Muscle of leg (tissue), 3 donors: ENCODE measurements at regions not wholly inside any gene's neighbourhood (a gene's known extent, or its start where the extent isn't known, plus 50 kb on each side); places are given as distances from the start of the nearest gene placed in this dataset.

Source experiments
- DNase-seq: peaks from one replicate; pipeline ENCODE4 v3.0.0; 2013
- H3K27ac ChIP-seq: one replicate; pipeline ENCODE4 v1.5.1; 2013; ENCODE audit warnings: mild to moderate bottlenecking, low read length, control low read depth
- H3K27me3 ChIP-seq: one replicate; pipeline ENCODE4 v1.6.1; 2013; ENCODE audit warnings: low read length; ENCODE audit not compliant: control insufficient read depth, insufficient read depth
- H3K36me3 ChIP-seq: one replicate; pipeline ENCODE4 v1.6.1; 2013; ENCODE audit warnings: low read length; ENCODE audit not compliant: control insufficient read depth, insufficient read depth
- H3K4me1 ChIP-seq: one replicate; pipeline ENCODE4 v1.6.1; 2013; ENCODE audit warnings: low read length; ENCODE audit not compliant: control insufficient read depth, insufficient read depth
- H3K4me3 ChIP-seq: one replicate; pipeline ENCODE4 v1.5.1; 2013; ENCODE audit warnings: low read length, control low read depth
- H3K9me3 ChIP-seq: replicated peaks from 2 replicates; pipeline ENCODE4 v1.6.1; 2013; ENCODE audit warnings: low read depth, low read length; ENCODE audit not compliant: control insufficient read depth
- WGBS: methylation state at CpG from one replicate; pipeline ENCODE4 v1.1.5; 2013; ENCODE audit warnings: missing lambda C conversion rate; ENCODE audit not compliant: insufficient coverage; 5-methylcytosine and 5-hydroxymethylcytosine counted together

DNA sequence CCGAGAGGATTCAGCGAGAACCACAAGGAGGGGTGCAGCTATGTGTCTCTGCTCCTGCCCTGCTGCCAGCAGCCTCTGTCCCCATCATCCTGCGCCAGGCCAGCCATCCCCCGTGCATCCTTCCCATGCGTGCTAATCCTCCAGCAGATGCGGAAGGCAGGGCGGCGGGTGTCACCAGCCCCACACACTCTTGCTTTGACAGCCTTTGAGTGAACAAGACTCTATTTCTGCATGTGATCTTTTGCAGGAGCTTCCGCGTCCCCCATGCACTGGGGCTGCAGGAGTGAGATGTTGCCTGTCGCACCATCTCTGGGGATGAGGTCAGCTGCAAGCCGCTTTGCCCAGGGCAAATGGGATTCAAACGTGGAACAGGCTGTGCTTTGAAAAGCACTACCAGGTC lies 58.0 kb upstream of the OLFM1 start:
- 81% methylated on average over 12 of the region's 13 CpGs for WGBS
- Histone ChIP-seq H3K27ac (no peak overlapping the region), H3K27me3 (peaks cover 10% of the 10 kb centered on the region), H3K36me3 (no peaks in the 10 kb centered on the region), H3K9me3 (no peaks in the 10 kb centered on the region), H3K4me1 (no peaks in the 10 kb centered on the region), H3K4me3 (no peak overlapping the region)
- DNase-seq: no peak

DNA sequence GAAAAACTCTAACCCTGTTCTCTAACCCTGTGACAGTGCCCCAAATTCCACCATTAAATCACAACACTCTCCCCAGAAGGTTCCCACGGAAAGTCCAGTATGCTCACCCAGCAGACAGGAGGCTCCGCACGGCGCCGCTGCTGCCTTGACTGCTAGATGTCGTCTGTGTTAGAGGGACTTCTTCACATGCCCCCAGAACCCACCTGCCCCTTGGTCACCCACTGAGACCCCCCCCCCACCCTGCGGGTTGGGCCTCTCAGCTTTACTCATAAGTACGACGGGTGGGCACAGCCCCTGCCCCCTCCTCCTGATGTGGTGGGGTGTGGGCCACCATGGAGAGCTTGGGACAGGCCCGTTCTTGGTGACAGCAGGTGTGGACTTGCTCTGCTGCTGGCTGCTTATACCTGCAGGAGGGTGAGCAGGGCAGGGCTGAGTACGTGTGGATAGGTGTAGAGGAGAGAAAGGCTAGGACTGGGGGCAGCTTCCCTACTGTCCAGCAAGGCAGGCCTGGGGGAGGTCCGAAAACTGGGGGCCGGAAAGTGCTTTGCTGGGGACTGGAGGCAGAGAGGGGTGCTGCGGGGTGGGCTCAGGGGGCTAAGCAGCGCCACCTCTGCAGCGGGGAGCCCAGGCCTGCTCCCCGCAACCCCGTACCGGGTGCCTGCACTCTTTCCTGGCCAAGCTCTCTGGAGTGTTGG lies 57.5 kb upstream of the OLFM1 start:
- H3K27ac ChIP-seq: no peak overlapping the region
- no peaks in the 10 kb centered on the region for H3K4me1 ChIP-seq
- H3K4me3 ChIP-seq: no peak overlapping the region
- peaks cover 10% of the 10 kb centered on the region for H3K27me3 ChIP-seq
- no peaks in the 10 kb centered on the region for H3K36me3 ChIP-seq
- whole genome bisulfite sequencing: 65% methylated on average over 18 of the region's 19 CpGs
- H3K9me3 ChIP-seq: no peaks in the 10 kb centered on the region
- no peak for DNase-seq

GRCh38 chr9:135030566-135031226 lies 56.8 kb upstream of the OLFM1 start:
- no peaks in the 10 kb centered on the region for H3K4me1 ChIP-seq
- 45% methylated on average over 9 of the region's 16 CpGs for WGBS

GRCh38 chr9:135032041-135032835 lies 55.2 kb upstream of the OLFM1 start:
- no peak overlapping the region for H3K4me3 ChIP-seq
- no peaks in the 10 kb centered on the region for H3K36me3 ChIP-seq
- no peak for DNase-seq
- WGBS: 67% methylated on average over 9 of the region's 13 CpGs
- no peaks in the 10 kb centered on the region for H3K9me3 ChIP-seq
- no peak overlapping the region for H3K27ac ChIP-seq
- H3K27me3 ChIP-seq: peaks cover 10% of the 10 kb centered on the region
- H3K4me1 ChIP-seq: no peaks in the 10 kb centered on the region

More at GRCh38 chr9:135030566-135031226, 56.8 kb upstream of the OLFM1 start:
- no peaks in the 10 kb centered on the region for H3K36me3 ChIP-seq
- no peak overlapping the region for H3K4me3 ChIP-seq
- no peak overlapping the region for H3K27ac ChIP-seq
- no peak for DNase-seq
- H3K27me3 ChIP-seq: peaks cover 10% of the 10 kb centered on the region
- H3K9me3 ChIP-seq: no peaks in the 10 kb centered on the region

GRCh38 chr9:135032868-135033460 lies 54.5 kb upstream of the OLFM1 start:
- no peak overlapping the region for H3K27ac ChIP-seq
- peaks cover 10% of the 10 kb centered on the region for H3K27me3 ChIP-seq
- no peak overlapping the region for H3K4me3 ChIP-seq
- WGBS: 77% methylated on average over 21 of the region's 22 CpGs
- DNase-seq: no peak
- no peaks in the 10 kb centered on the region for H3K36me3 ChIP-seq
- H3K9me3 ChIP-seq: no peaks in the 10 kb centered on the region
- H3K4me1 ChIP-seq: no peaks in the 10 kb centered on the region

DNA sequence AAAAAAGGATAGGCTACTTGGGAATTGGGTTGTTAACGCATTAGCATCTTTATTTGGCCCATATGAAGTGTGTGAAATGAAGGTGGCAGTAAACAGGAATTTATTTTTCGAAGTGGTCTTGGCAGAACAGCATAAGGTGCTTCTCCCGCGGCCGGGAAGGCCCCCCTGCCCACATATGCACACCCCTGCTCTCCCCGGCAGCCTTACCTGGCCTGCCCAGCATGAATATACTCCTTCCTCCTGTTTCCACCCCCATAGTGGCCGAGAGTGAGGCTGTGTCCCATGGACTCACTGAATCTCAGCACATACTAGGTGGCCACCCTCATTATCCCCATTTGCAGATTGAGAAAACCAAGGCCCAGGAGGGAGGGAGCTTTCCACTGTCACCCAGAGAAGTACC lies 54.0 kb upstream of the OLFM1 start:
- no peaks in the 10 kb centered on the region for H3K9me3 ChIP-seq
- H3K27ac ChIP-seq: no peak overlapping the region
- no peak overlapping the region for H3K4me3 ChIP-seq
- 88% methylated on average over 6 of the region's 7 CpGs for WGBS
- H3K36me3 ChIP-seq: no peaks in the 10 kb centered on the region
- H3K4me1 ChIP-seq: no peaks in the 10 kb centered on the region
- DNase-seq: no peak
- peaks cover 10% of the 10 kb centered on the region for H3K27me3 ChIP-seq

DNA sequence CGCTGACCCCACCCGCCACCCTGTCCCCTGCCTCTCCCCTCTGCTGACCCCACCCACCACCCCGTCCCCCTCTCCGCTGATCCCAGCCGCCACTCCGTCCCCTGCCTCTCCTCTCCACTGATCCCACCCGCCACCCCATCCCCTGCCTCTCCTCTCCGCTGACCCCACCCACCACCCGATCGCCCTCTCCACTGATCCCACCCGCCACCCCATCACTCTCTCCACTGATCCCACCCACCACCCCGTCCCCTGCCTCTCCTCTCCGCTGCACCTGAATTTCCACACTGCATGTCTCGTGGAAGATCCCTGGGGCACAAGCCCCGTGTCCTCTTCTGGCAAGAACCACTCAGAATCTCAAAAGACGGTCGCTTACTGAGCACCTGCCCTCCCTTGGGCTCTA lies 53.4 kb upstream of the OLFM1 start:
- Histone ChIP-seq H3K27me3 (peaks cover 10% of the 10 kb centered on the region), H3K36me3 (no peaks in the 10 kb centered on the region), H3K4me3 (no peak overlapping the region), H3K27ac (no peak overlapping the region), H3K4me1 (no peaks in the 10 kb centered on the region), H3K9me3 (no peaks in the 10 kb centered on the region)
- no peak for DNase-seq
- 82% methylated on average over 8 of the region's 17 CpGs for WGBS

- no peak for DNase-seq
- H3K9me3 ChIP-seq: no peaks in the 10 kb centered on the region
- H3K4me1 ChIP-seq: no peaks in the 10 kb centered on the region
- H3K4me3 ChIP-seq: no peak overlapping the region
- WGBS: 86% methylated on average over 14 of the region's 14 CpGs
- H3K27me3 ChIP-seq: peaks cover 8% of the 10 kb centered on the region
- no peak overlapping the region for H3K27ac ChIP-seq
- no peaks in the 10 kb centered on the region for H3K36me3 ChIP-seq
Observed at GRCh38 chr9:135035781-135036760, 51.4 kb upstream of the OLFM1 start.

GRCh38 chr9:135036861-135037465 lies 50.5 kb upstream of the OLFM1 start:
- 61% methylated on average over 5 of the region's 9 CpGs for WGBS
- H3K27me3 ChIP-seq: peaks cover 8% of the 10 kb centered on the region

More at GRCh38 chr9:135036861-135037465, 50.5 kb upstream of the OLFM1 start:
- Histone ChIP-seq H3K9me3 (no peaks in the 10 kb centered on the region), H3K4me1 (no peaks in the 10 kb centered on the region), H3K27ac (no peak overlapping the region), H3K4me3 (no peak overlapping the region), H3K36me3 (no peaks in the 10 kb centered on the region)
- no peak for DNase-seq
